ENCODE measurements at regions not wholly inside any gene's neighbourhood (a gene's known extent, or its start where the extent isn't known, plus 50 kb on each side); places are given as distances from the start of the nearest gene placed in this dataset.
"Not testable (repeated sequence)": the region's sequence is repeated elsewhere in the genome, so short reads cannot be mapped to it uniquely, and the experiment has no call there.

- Mint-ChIP-seq H3K36me3 (ENCODE audit: low read depth) (peaks cover 64% of the 10 kb centered on the region), H3K9me3 (peaks cover 85% of the 10 kb centered on the region), H3K27ac (no peak overlapping the region)
Observed at GRCh38 chrX:65073233-65073632, 97.0 kb upstream of the ZC4H2 start.

GRCh38 chrX:65072590-65072989 lies 96.3 kb upstream of the ZC4H2 start:
- no peaks in the 10 kb centered on the region for H3K4me1 Mint-ChIP-seq
- Histone ChIP-seq H3K9me3 (ENCODE audit: control insufficient read depth, low read length) (peaks cover 37% of the 10 kb centered on the region), H3K4me1 (ENCODE audit: control insufficient read depth, insufficient read depth, low read length) (no peaks in the 10 kb centered on the region), H3K27ac (ENCODE audit: low read depth, low read length) (no peak overlapping the region), H3K9ac (ENCODE audit: extremely low read depth, low read length, poor library complexity, severe bottlenecking) (no peak overlapping the region), H3K27me3 (ENCODE audit: control insufficient read depth, insufficient read depth, low read length, poor library complexity, severe bottlenecking) (no peaks in the 10 kb centered on the region), H3K4me3 (ENCODE audit: low read length) (no peak overlapping the region), H3K36me3 (ENCODE audit: control insufficient read depth, insufficient read depth, low read length) (peaks cover 18% of the 10 kb centered on the region)
- no peak overlapping the region for H3K27ac Mint-ChIP-seq
- no peak for TF ChIP-seq CTCF (conservative IDR thresholded peaks at IDR 0.05)
- DNase-seq = no peak
- H3K4me3 Mint-ChIP-seq = no peak overlapping the region
- H3K36me3 Mint-ChIP-seq (ENCODE audit: low read depth) = peaks cover 63% of the 10 kb centered on the region
- no peaks in the 10 kb centered on the region for H3K27me3 Mint-ChIP-seq (ENCODE audit: insufficient read depth)
- H3K9me3 Mint-ChIP-seq = peaks cover 85% of the 10 kb centered on the region

More at GRCh38 chrX:65073233-65073632, 97.0 kb upstream of the ZC4H2 start:
- Histone ChIP-seq H3K9me3 (ENCODE audit: control insufficient read depth, low read length) (peaks cover 37% of the 10 kb centered on the region), H3K4me3 (ENCODE audit: low read length) (no peak overlapping the region), H3K27me3 (ENCODE audit: control insufficient read depth, insufficient read depth, low read length, poor library complexity, severe bottlenecking) (no peaks in the 10 kb centered on the region), H3K4me1 (ENCODE audit: control insufficient read depth, insufficient read depth, low read length) (no peaks in the 10 kb centered on the region), H3K9ac (ENCODE audit: extremely low read depth, low read length, poor library complexity, severe bottlenecking) (no peak overlapping the region), H3K36me3 (ENCODE audit: control insufficient read depth, insufficient read depth, low read length) (peaks cover 20% of the 10 kb centered on the region), H3K27ac (ENCODE audit: low read depth, low read length) (no peak overlapping the region)
- DNase-seq = no peak
- 91% methylated on average over 3 of the region's 3 CpGs; no CpG with 5 or more reads in 1 of the 2 experiments for WGBS, 2 experiments (ENCODE audit: insufficient coverage in 1 of 2, insufficient read length in 1 of 2)
- Mint-ChIP-seq H3K27me3 (ENCODE audit: insufficient read depth) (no peaks in the 10 kb centered on the region), H3K4me1 (no peaks in the 10 kb centered on the region), H3K4me3 (no peak overlapping the region)
- no peak for TF ChIP-seq CTCF (conservative IDR thresholded peaks at IDR 0.05)

- not testable (repeated sequence) for H3K9ac ChIP-seq (ENCODE audit: extremely low read depth, low read length, poor library complexity, severe bottlenecking)
Observed at GRCh38 chrX:65058626-65059025, 82.4 kb upstream of the ZC4H2 start.

GRCh38 chrX:65045001-65045400 lies 68.8 kb upstream of the ZC4H2 start:
- peaks cover 58% of the 10 kb centered on the region for H3K9me3 Mint-ChIP-seq
- H3K36me3 ChIP-seq (ENCODE audit: control insufficient read depth, insufficient read depth, low read length) = no peaks in the 10 kb centered on the region
- no peaks in the 10 kb centered on the region for H3K27me3 Mint-ChIP-seq (ENCODE audit: insufficient read depth)
- H3K4me3 ChIP-seq (ENCODE audit: low read length) = no peak overlapping the region
- H3K27ac Mint-ChIP-seq = no peak overlapping the region
- no peaks in the 10 kb centered on the region for H3K4me1 ChIP-seq (ENCODE audit: control insufficient read depth, insufficient read depth, low read length)
- TF ChIP-seq CTCF (conservative IDR thresholded peaks at IDR 0.05) = no peak
- peaks cover 40% of the 10 kb centered on the region for H3K9me3 ChIP-seq (ENCODE audit: control insufficient read depth, low read length)
- H3K36me3 Mint-ChIP-seq (ENCODE audit: low read depth) = peaks cover 16% of the 10 kb centered on the region
- H3K4me3 Mint-ChIP-seq = no peak overlapping the region
- H3K9ac ChIP-seq (ENCODE audit: extremely low read depth, low read length, poor library complexity, severe bottlenecking) = no peak overlapping the region
- H3K4me1 Mint-ChIP-seq = no peaks in the 10 kb centered on the region
- no peaks in the 10 kb centered on the region for H3K27me3 ChIP-seq (ENCODE audit: control insufficient read depth, insufficient read depth, low read length, poor library complexity, severe bottlenecking)
- WGBS, 2 experiments (ENCODE audit: insufficient coverage in 1 of 2, insufficient read length in 1 of 2) = 90% methylated on average over 2 of the region's 3 CpGs; no CpG with 5 or more reads in 1 of the 2 experiments
- no peak for DNase-seq
- no peak overlapping the region for H3K27ac ChIP-seq (ENCODE audit: low read depth, low read length)

More at GRCh38 chrX:65058626-65059025, 82.4 kb upstream of the ZC4H2 start:
- H3K4me1 Mint-ChIP-seq; DNase-seq; H3K27ac Mint-ChIP-seq; H3K27me3 ChIP-seq (ENCODE audit: control insufficient read depth, insufficient read depth, low read length, poor library complexity, severe bottlenecking); H3K4me3 ChIP-seq (ENCODE audit: low read length); H3K27ac ChIP-seq (ENCODE audit: low read depth, low read length); H3K27me3 Mint-ChIP-seq (ENCODE audit: insufficient read depth); H3K4me1 ChIP-seq (ENCODE audit: control insufficient read depth, insufficient read depth, low read length); H3K4me3 Mint-ChIP-seq; H3K36me3 ChIP-seq (ENCODE audit: control insufficient read depth, insufficient read depth, low read length): not testable (repeated sequence)
- peaks cover 24% of the 10 kb centered on the region for H3K9me3 ChIP-seq (ENCODE audit: control insufficient read depth, low read length)
- Mint-ChIP-seq H3K9me3 (peaks cover 90% of the 10 kb centered on the region), H3K36me3 (ENCODE audit: low read depth) (peaks cover 61% of the 10 kb centered on the region)
- 93 to 100% methylated on average over 3 to 14 of the region's 14 CpGs for WGBS, 2 experiments (ENCODE audit: insufficient coverage in 1 of 2, insufficient read length in 1 of 2)

Data from endodermal cell (in vitro differentiated cells).